Mesothelial cell of epicardium (in vitro differentiated cells): ENCODE measurements at regions not wholly inside any gene's neighbourhood (a gene's known extent, or its start where the extent isn't known, plus 50 kb on each side); places are given as distances from the start of the nearest gene placed in this dataset.

ENCODE experiments used
- DNase-seq, 2 experiments: peaks; one replicate each; pipeline ENCODE4 v3.0.0; 2021; ENCODE audit warnings: low spot score in 2 of 2; ENCODE audit not compliant: unreplicated experiment in 2 of 2
- H3K27ac Mint-ChIP-seq: 2 replicates; pipeline ENCODE4 v1.8.0; 2021; ENCODE audit warnings: mixed read lengths
- H3K27me3 Mint-ChIP-seq: 2 replicates; pipeline ENCODE4 v1.8.0; 2021; ENCODE audit warnings: low read depth, mixed read lengths
- H3K36me3 Mint-ChIP-seq: 2 replicates; pipeline ENCODE4 v1.8.0; 2021; ENCODE audit warnings: mixed read lengths
- H3K4me1 Mint-ChIP-seq: 2 replicates; pipeline ENCODE4 v1.8.0; 2021; ENCODE audit warnings: mixed read lengths
- H3K4me3 Mint-ChIP-seq: 2 replicates; pipeline ENCODE4 v1.8.0; 2021; ENCODE audit warnings: mild to moderate bottlenecking, moderate library complexity, mixed read lengths
- H3K9me3 Mint-ChIP-seq: 2 replicates; pipeline ENCODE4 v1.8.0; 2021; ENCODE audit warnings: mixed read lengths
- CTCF ChIP-seq: fragments of 200-600 bp; sonication (generic); IDR thresholded peaks from one replicate; pipeline ENCODE4 v1.5.0; 2021; ENCODE audit warnings: antibody characterized with exemption; ENCODE audit not compliant: unreplicated experiment

GRCh38 chr11:19567996-19568395 lies 144.6 kb upstream of the NAV2 start:
- peaks cover 9% of the 10 kb centered on the region for H3K9me3 Mint-ChIP-seq
- no peak for TF ChIP-seq CTCF
- peaks cover 3% of the 10 kb centered on the region for H3K4me1 Mint-ChIP-seq
- no peak overlapping the region for H3K27ac Mint-ChIP-seq
- H3K27me3 Mint-ChIP-seq = peaks cover 21% of the 10 kb centered on the region
- no peaks in the 10 kb centered on the region for H3K36me3 Mint-ChIP-seq
- no peak overlapping the region for H3K4me3 Mint-ChIP-seq
- no peak for DNase-seq

GRCh38 chr11:19566583-19567379 lies 145.9 kb upstream of the NAV2 start:
- H3K4me1 Mint-ChIP-seq = peaks cover 3% of the 10 kb centered on the region
- H3K4me3 Mint-ChIP-seq = no peak overlapping the region
- H3K27me3 Mint-ChIP-seq = peaks cover 21% of the 10 kb centered on the region
- H3K9me3 Mint-ChIP-seq = peaks cover 9% of the 10 kb centered on the region
- no peak for DNase-seq
- TF ChIP-seq CTCF = no peak
- H3K36me3 Mint-ChIP-seq = no peaks in the 10 kb centered on the region
- no peak overlapping the region for H3K27ac Mint-ChIP-seq

GRCh38 chr11:19565639-19566038 lies 147.0 kb upstream of the NAV2 start:
- peaks cover 3% of the 10 kb centered on the region for H3K4me1 Mint-ChIP-seq
- H3K36me3 Mint-ChIP-seq = no peaks in the 10 kb centered on the region
- no peak overlapping the region for H3K27ac Mint-ChIP-seq
- TF ChIP-seq CTCF = no peak
- DNase-seq = no peak
- peaks cover 4% of the 10 kb centered on the region for H3K9me3 Mint-ChIP-seq
- no peak overlapping the region for H3K4me3 Mint-ChIP-seq
- peaks cover 21% of the 10 kb centered on the region for H3K27me3 Mint-ChIP-seq

GRCh38 chr11:19562156-19562555 lies 150.5 kb upstream of the NAV2 start:
- Mint-ChIP-seq H3K27ac (no peak overlapping the region), H3K9me3 (no peaks in the 10 kb centered on the region), H3K36me3 (no peaks in the 10 kb centered on the region), H3K27me3 (peaks cover 5% of the 10 kb centered on the region), H3K4me3 (no peak overlapping the region), H3K4me1 (peaks cover 6% of the 10 kb centered on the region)
- no peak for DNase-seq
- no peak for TF ChIP-seq CTCF

GRCh38 chr11:19561011-19561410 lies 151.6 kb upstream of the NAV2 start:
- Mint-ChIP-seq H3K9me3 (no peaks in the 10 kb centered on the region), H3K36me3 (no peaks in the 10 kb centered on the region), H3K27ac (no peak overlapping the region), H3K27me3 (peaks cover 5% of the 10 kb centered on the region), H3K4me3 (no peak overlapping the region), H3K4me1 (peaks cover 6% of the 10 kb centered on the region)
- no peak for DNase-seq
- no peak for TF ChIP-seq CTCF
